ENCODE measurements at regions not wholly inside any gene's neighbourhood (a gene's known extent, or its start where the extent isn't known, plus 50 kb on each side); places are given as distances from the start of the nearest gene placed in this dataset.

- no peak for DNase-seq
Observed at GRCh38 chr13:44191504-44192171, 182.0 kb upstream of the SERP2 start.

GRCh38 chr13:44193731-44194130, 179.9 kb upstream of the SERP2 start:
- DNase-seq: no peak

GRCh38 chr13:44195245-44195644, 178.4 kb upstream of the SERP2 start:
- DNase-seq: no peak

- no peak for DNase-seq
Observed at GRCh38 chr13:44196196-44196751, 177.3 kb upstream of the SERP2 start.

- DNase-seq: peak; percentile 78
Observed at GRCh38 chr13:44197791-44198770, 175.5 kb upstream of the SERP2 start.

GRCh38 chr13:44198826-44199225, 174.8 kb upstream of the SERP2 start:
- no peak for DNase-seq

GRCh38 chr13:44199627-44200207, 173.9 kb upstream of the SERP2 start:
- peak; percentile 37 for DNase-seq

GRCh38 chr13:44206434-44206833, 167.2 kb upstream of the SERP2 start:
- no peak for DNase-seq

GRCh38 chr13:44207476-44207875, 166.1 kb upstream of the SERP2 start:
- DNase-seq: no peak

GRCh38 chr13:44210525-44210924, 163.1 kb upstream of the SERP2 start:
- no peak for DNase-seq

- no peak for DNase-seq
Observed at GRCh38 chr13:44211286-44211685, 162.3 kb upstream of the SERP2 start.

GRCh38 chr13:44211704-44212346, 161.8 kb upstream of the SERP2 start:
- DNase-seq: no peak

- peak; percentile 41 for DNase-seq
Observed at GRCh38 chr13:44212633-44213396, 160.8 kb upstream of the SERP2 start.

GRCh38 chr13:44218501-44219240, 155.0 kb upstream of the SERP2 start:
- DNase-seq: no peak

GRCh38 chr13:44219577-44220548, 153.8 kb upstream of the SERP2 start:
- peak; percentile 81 for DNase-seq

GRCh38 chr13:44220948-44221347, 152.7 kb upstream of the SERP2 start:
- DNase-seq: no peak

- DNase-seq: no peak
Observed at GRCh38 chr13:44221657-44222056, 152.0 kb upstream of the SERP2 start.

GRCh38 chr13:44223770-44224444, 149.7 kb upstream of the SERP2 start:
- peak; percentile 53 for DNase-seq

- DNase-seq: no peak
Observed at GRCh38 chr13:44224450-44225149, 149.0 kb upstream of the SERP2 start.

Data from NCI-H226 (cell line).